ENCODE measurements at regions not wholly inside any gene's neighbourhood (a gene's known extent, or its start where the extent isn't known, plus 50 kb on each side); places are given as distances from the start of the nearest gene placed in this dataset.

- no peak for TF ChIP-seq POLR2AphosphoS5 (IDR thresholded peaks at IDR 0.05; ENCODE audit: low read depth, low read length)
- no peak for TF ChIP-seq TAF1 (IDR thresholded peaks at IDR 0.05; ENCODE audit: borderline replicate concordance, insufficient read depth, low read length)
Observed at GRCh38 chr15:95629503-95630168, 700.9 kb upstream of the NR2F2 start.

DNA sequence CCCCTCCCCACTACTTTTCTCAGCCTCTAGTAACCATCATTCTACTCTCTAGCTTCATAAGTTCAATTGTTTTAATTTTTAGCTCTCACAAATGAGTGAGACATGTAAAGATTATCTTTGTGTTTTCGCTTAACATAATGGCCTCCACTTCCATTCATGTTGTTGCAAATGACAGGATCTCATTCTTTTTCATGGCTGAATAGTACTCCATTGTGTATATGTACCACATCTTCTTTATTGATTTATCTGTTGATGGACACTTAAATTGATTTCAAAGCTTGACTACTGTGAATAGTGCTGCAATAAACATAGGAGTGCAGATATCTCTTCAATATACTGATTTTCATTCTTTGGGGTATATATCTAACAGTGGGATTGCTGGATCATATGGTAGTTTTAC lies 699.8 kb upstream of the NR2F2 start:
- no peak for TF ChIP-seq POLR2AphosphoS5 (IDR thresholded peaks at IDR 0.05; ENCODE audit: low read depth, low read length)

DNA sequence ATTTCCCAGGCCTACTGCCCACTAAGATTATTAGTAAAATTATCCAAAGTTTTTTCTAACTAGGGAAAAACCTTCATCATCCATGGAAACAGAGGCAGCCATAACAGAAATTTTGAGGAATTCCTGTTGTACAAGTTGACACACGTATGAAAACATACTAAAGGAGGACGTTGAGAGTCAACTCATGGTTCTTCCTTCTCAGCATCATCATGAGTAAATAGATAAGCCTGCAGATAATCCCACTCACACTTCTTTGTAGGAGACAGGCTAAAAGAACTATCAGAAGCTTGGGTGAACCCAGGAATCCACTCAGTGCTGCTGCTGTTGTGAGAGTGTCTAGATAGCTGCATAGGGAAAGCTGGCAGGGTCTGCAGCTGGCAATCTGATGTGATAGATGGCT lies 694.8 kb upstream of the NR2F2 start:
- TF ChIP-seq SIN3A (IDR thresholded peaks at IDR 0.05; ENCODE audit: borderline replicate concordance, insufficient read depth, low read length) = no peak
- no peak for TF ChIP-seq TAF1 (IDR thresholded peaks at IDR 0.05; ENCODE audit: borderline replicate concordance, insufficient read depth, low read length)
- no peak for TF ChIP-seq POLR2AphosphoS5 (IDR thresholded peaks at IDR 0.05; ENCODE audit: low read depth, low read length)
- no peak for TF ChIP-seq FOXP2 (optimal IDR thresholded peaks at IDR 0.05; ENCODE audit: borderline replicate concordance, extremely low read depth, extremely low read length, insufficient read depth)
- TF ChIP-seq, protein P1, sequence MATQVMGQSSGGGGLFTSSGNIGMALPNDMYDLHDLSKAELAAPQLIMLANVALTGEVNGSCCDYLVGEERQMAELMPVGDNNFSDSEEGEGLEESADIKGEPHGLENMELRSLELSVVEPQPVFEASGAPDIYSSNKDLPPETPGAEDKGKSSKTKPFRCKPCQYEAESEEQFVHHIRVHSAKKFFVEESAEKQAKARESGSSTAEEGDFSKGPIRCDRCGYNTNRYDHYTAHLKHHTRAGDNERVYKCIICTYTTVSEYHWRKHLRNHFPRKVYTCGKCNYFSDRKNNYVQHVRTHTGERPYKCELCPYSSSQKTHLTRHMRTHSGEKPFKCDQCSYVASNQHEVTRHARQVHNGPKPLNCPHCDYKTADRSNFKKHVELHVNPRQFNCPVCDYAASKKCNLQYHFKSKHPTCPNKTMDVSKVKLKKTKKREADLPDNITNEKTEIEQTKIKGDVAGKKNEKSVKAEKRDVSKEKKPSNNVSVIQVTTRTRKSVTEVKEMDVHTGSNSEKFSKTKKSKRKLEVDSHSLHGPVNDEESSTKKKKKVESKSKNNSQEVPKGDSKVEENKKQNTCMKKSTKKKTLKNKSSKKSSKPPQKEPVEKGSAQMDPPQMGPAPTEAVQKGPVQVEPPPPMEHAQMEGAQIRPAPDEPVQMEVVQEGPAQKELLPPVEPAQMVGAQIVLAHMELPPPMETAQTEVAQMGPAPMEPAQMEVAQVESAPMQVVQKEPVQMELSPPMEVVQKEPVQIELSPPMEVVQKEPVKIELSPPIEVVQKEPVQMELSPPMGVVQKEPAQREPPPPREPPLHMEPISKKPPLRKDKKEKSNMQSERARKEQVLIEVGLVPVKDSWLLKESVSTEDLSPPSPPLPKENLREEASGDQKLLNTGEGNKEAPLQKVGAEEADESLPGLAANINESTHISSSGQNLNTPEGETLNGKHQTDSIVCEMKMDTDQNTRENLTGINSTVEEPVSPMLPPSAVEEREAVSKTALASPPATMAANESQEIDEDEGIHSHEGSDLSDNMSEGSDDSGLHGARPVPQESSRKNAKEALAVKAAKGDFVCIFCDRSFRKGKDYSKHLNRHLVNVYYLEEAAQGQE (IDR thresholded peaks at IDR 0.05; ENCODE audit: insufficient read depth in 1 of 2, low read depth in 2 of 2, low read length in 2 of 2) = no peak

GRCh38 chr15:95636107-95636506 lies 694.4 kb upstream of the NR2F2 start:
- TF ChIP-seq TAF1 (IDR thresholded peaks at IDR 0.05; ENCODE audit: borderline replicate concordance, insufficient read depth, low read length) = no peak
- TF ChIP-seq FOXP2 (optimal IDR thresholded peaks at IDR 0.05; ENCODE audit: borderline replicate concordance, extremely low read depth, extremely low read length, insufficient read depth) = no peak
- TF ChIP-seq SIN3A (IDR thresholded peaks at IDR 0.05; ENCODE audit: borderline replicate concordance, insufficient read depth, low read length) = no peak
- TF ChIP-seq, protein P1 (IDR thresholded peaks at IDR 0.05; ENCODE audit: insufficient read depth in 1 of 2, low read depth in 2 of 2, low read length in 2 of 2) = no peak
- TF ChIP-seq POLR2AphosphoS5 (IDR thresholded peaks at IDR 0.05; ENCODE audit: low read depth, low read length) = no peak

GRCh38 chr15:95639208-95639607 lies 691.3 kb upstream of the NR2F2 start:
- TF ChIP-seq POLR2AphosphoS5 (IDR thresholded peaks at IDR 0.05; ENCODE audit: low read depth, low read length) (no peak), TAF1 (IDR thresholded peaks at IDR 0.05; ENCODE audit: borderline replicate concordance, insufficient read depth, low read length) (no peak), FOXP2 (optimal IDR thresholded peaks at IDR 0.05; ENCODE audit: borderline replicate concordance, extremely low read depth, extremely low read length, insufficient read depth) (no peak), SIN3A (IDR thresholded peaks at IDR 0.05; ENCODE audit: borderline replicate concordance, insufficient read depth, low read length) (no peak)
- TF ChIP-seq, protein P1 (IDR thresholded peaks at IDR 0.05; ENCODE audit: insufficient read depth in 1 of 2, low read depth in 2 of 2, low read length in 2 of 2) = no peak

DNA sequence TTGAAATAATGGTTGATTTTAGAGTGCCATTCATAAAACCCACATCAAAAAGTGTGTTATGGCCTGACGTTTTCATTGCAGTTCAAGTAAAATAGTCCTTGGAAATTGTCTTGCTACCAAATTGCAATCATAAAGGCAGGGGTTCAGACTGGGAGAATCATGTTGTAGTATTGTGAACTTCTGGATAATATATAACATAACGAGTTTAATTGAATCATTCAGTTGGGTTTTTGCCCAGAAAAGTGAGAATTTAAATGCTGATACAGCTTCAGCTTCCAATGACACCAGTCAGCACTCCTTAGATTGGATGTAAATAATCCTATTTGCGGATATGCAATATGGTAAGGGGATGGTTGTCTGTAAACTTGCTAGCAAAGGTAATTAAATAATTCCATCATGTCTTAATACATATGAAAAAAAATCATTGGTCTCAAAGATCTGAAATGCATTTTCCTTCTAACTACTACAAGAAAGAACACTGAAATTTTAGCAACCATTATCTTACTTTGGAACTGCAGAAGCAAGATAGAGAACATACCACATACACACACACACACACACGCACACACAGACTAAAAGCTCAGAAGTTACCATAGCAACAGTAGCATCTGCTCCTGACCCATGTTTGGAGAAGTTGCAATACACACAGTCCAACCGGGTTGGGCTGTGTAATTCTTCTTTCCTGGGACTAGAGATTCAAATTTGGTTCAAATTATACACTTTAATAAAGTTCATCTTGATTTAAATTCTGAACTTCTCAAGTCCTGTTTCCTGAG lies 686.2 kb upstream of the NR2F2 start:
- TF ChIP-seq, protein P1 (IDR thresholded peaks at IDR 0.05; ENCODE audit: insufficient read depth in 1 of 2, low read depth in 2 of 2, low read length in 2 of 2) = no peak
- no peak for TF ChIP-seq POLR2AphosphoS5 (IDR thresholded peaks at IDR 0.05; ENCODE audit: low read depth, low read length)
- no peak for TF ChIP-seq FOXP2 (optimal IDR thresholded peaks at IDR 0.05; ENCODE audit: borderline replicate concordance, extremely low read depth, extremely low read length, insufficient read depth)
- TF ChIP-seq TAF1 (IDR thresholded peaks at IDR 0.05; ENCODE audit: borderline replicate concordance, insufficient read depth, low read length) = no peak
- TF ChIP-seq SIN3A (IDR thresholded peaks at IDR 0.05; ENCODE audit: borderline replicate concordance, insufficient read depth, low read length) = no peak

Measured in PFSK-1 (cell line).